Tibial artery (tissue), 4 donors: ENCODE measurements at regions not wholly inside any gene's neighbourhood (a gene's known extent, or its start where the extent isn't known, plus 50 kb on each side); places are given as distances from the start of the nearest gene placed in this dataset.

Source experiments
- DNase-seq, 2 donors: peaks; one replicate each; pipeline ENCODE4 v3.0.0-alpha.2; 2019
- H3K27ac ChIP-seq, 2 donors: fragments of 200-600 bp; sonication (generic) in 1 of 2; 1 replicate in 1 of 2; 2 replicates in 1 of 2; pipeline ENCODE4 v1.5.1; 2018 to 2019; ENCODE audit warnings: mild to moderate bottlenecking in 1 of 2
- H3K27me3 ChIP-seq, 2 donors: fragments of 200-600 bp; sonication (generic) in 1 of 2; one replicate each; pipeline versions ENCODE4 v1.5.1 to v1.6.0; 2016 to 2019
- H3K36me3 ChIP-seq, 3 donors: fragments of 200-600 bp; sonication (generic) in 2 of 3; one replicate each; pipeline ENCODE4 v1.5.1; 2016 to 2019; ENCODE audit warnings: mild to moderate bottlenecking in 2 of 3
- H3K4me1 ChIP-seq, 4 donors: fragments of 200-600 bp; sonication (generic) in 2 of 4; 1 replicate in 3 of 4; 2 replicates in 1 of 4; pipeline ENCODE4 v1.5.1; 2016 to 2019
- H3K4me3 ChIP-seq, 2 donors: fragments of 200-600 bp; sonication (generic) in 1 of 2; 1 replicate in 1 of 2; 2 replicates in 1 of 2; pipeline ENCODE4 v1.5.1; 2018 to 2019; ENCODE audit warnings: mild to moderate bottlenecking in 2 of 2
- H3K9me3 ChIP-seq, 3 donors: fragments of 200-600 bp; sonication (generic) in 1 of 3; one replicate each; pipeline ENCODE4 v1.5.1; 2016 to 2019
- intact Hi-C: fragments of 100-400 bp; cut with DNase I; formaldehyde crosslinking; loops from one replicate; pipeline ENCODE4 v1.15.0; 2023; ENCODE audit warnings: low total_unique reads
- TF ChIP-seq, protein P1 (sequence below), 2 experiments: fragments of 200-600 bp in 1 of 2; fragments of 450-650 bp in 1 of 2; IDR thresholded peaks; one replicate each; pipeline ENCODE4 v1.5.1; 2017 to 2019; ENCODE audit warnings: antibody characterized with exemption in 2 of 2, mild to moderate bottlenecking in 1 of 2, moderate library complexity in 1 of 2

DNA sequence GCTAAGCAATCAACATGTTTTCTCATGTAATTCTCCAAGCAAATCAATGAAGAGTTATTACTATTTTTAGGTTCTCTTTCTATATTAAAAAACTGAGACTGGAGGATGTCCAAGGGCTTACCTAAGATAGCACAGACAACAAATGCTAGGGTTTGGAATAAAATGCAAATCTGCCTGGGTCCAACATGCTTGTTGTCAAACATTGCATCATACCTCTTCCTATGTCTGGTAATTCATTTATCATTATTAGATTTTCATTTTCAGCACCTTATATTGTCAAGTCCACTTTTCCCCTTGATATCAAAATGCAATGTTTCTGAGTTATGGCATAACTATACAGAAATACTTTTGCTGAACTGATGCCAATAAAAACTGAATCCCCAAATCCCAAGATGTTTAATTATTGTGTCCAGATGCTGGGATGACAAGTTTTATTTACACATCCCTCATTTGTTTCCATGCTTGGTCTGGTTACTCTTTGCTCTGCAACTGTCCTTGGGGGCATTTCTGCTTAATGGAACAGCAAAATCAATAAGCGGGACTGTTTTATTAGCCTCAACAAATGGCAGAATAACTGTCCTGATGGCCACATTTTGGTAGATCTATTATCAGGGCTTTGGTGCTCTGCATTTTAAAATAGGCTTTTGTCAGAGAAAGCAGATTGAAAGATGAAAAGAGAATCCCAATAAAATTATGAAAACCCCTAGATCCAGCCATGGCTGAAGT lies 86.0 kb downstream of the C11orf87 start:
- Histone ChIP-seq H3K27me3 (no peaks in the 10 kb centered on the region), H3K4me1 (no peaks in the 10 kb centered on the region), H3K4me3 (no peak overlapping the region), H3K27ac (no peak overlapping the region), H3K9me3 (no peaks in the 10 kb centered on the region), H3K36me3 (no peaks in the 10 kb centered on the region)
- no peak for DNase-seq
- intact Hi-C loops: no loop called here
- TF ChIP-seq, protein P1, sequence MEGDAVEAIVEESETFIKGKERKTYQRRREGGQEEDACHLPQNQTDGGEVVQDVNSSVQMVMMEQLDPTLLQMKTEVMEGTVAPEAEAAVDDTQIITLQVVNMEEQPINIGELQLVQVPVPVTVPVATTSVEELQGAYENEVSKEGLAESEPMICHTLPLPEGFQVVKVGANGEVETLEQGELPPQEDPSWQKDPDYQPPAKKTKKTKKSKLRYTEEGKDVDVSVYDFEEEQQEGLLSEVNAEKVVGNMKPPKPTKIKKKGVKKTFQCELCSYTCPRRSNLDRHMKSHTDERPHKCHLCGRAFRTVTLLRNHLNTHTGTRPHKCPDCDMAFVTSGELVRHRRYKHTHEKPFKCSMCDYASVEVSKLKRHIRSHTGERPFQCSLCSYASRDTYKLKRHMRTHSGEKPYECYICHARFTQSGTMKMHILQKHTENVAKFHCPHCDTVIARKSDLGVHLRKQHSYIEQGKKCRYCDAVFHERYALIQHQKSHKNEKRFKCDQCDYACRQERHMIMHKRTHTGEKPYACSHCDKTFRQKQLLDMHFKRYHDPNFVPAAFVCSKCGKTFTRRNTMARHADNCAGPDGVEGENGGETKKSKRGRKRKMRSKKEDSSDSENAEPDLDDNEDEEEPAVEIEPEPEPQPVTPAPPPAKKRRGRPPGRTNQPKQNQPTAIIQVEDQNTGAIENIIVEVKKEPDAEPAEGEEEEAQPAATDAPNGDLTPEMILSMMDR (IDR thresholded peaks at IDR 0.05): no peak

DNA sequence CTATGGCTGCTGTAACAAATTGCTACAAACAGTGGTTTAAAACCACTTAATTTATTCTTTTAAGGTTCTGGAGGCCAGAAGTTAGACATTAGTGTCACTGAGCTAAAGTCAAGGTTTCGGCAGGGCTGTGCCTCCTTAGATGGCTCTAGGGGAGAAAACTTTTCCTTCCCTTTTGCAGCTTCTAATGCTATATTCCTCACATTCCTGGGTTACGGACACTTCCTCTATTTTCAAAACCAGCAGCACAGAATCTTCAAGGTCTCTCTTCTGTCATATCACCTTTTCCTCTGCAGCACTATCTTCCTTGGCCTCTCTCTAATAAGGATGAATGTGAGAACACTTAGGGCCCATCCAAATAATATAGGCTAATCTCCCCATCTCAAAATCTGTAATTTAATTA lies 87.0 kb downstream of the C11orf87 start:
- no peaks in the 10 kb centered on the region for H3K9me3 ChIP-seq
- TF ChIP-seq, protein P1 (IDR thresholded peaks at IDR 0.05): no peak
- H3K27ac ChIP-seq: no peak overlapping the region
- H3K27me3 ChIP-seq: no peaks in the 10 kb centered on the region
- DNase-seq: no peak
- no peaks in the 10 kb centered on the region for H3K4me1 ChIP-seq
- no peak overlapping the region for H3K4me3 ChIP-seq
- no peaks in the 10 kb centered on the region for H3K36me3 ChIP-seq
- intact Hi-C loops: no loop called here

GRCh38 chr11:109510316-109510715 lies 88.3 kb downstream of the C11orf87 start:
- TF ChIP-seq, protein P1 (IDR thresholded peaks at IDR 0.05): no peak
- H3K4me1 ChIP-seq: no peaks in the 10 kb centered on the region
- no peaks in the 10 kb centered on the region for H3K27me3 ChIP-seq
- no peak overlapping the region for H3K4me3 ChIP-seq
- no peak overlapping the region for H3K27ac ChIP-seq
- H3K9me3 ChIP-seq: no peaks in the 10 kb centered on the region
- no peak for DNase-seq
- H3K36me3 ChIP-seq: no peaks in the 10 kb centered on the region
- intact Hi-C loops: no loop called here

GRCh38 chr11:109511598-109511997 lies 89.6 kb downstream of the C11orf87 start:
- TF ChIP-seq, protein P1 (IDR thresholded peaks at IDR 0.05): no peak
- no peak overlapping the region for H3K4me3 ChIP-seq
- no peaks in the 10 kb centered on the region for H3K36me3 ChIP-seq
- H3K27me3 ChIP-seq: no peaks in the 10 kb centered on the region
- intact Hi-C loops: no loop called here
- no peak overlapping the region for H3K27ac ChIP-seq
- no peaks in the 10 kb centered on the region for H3K4me1 ChIP-seq
- H3K9me3 ChIP-seq: no peaks in the 10 kb centered on the region
- no peak for DNase-seq

- Histone ChIP-seq H3K4me1 (no peaks in the 10 kb centered on the region), H3K4me3 (no peak overlapping the region), H3K9me3 (no peaks in the 10 kb centered on the region), H3K36me3 (no peaks in the 10 kb centered on the region), H3K27me3 (no peaks in the 10 kb centered on the region), H3K27ac (no peak overlapping the region)
- DNase-seq: no peak
- TF ChIP-seq, protein P1 (IDR thresholded peaks at IDR 0.05): no peak
- intact Hi-C loops: no loop called here
Measured at GRCh38 chr11:109512249-109512648, 90.3 kb downstream of the C11orf87 start.

- intact Hi-C loops: no loop called here
- Histone ChIP-seq H3K9me3 (no peaks in the 10 kb centered on the region), H3K36me3 (no peaks in the 10 kb centered on the region), H3K4me1 (no peaks in the 10 kb centered on the region), H3K27me3 (no peaks in the 10 kb centered on the region), H3K27ac (no peak overlapping the region), H3K4me3 (no peak overlapping the region)
- no peak for DNase-seq
- TF ChIP-seq, protein P1 (IDR thresholded peaks at IDR 0.05): no peak
Measured at GRCh38 chr11:109512680-109513079, 90.7 kb downstream of the C11orf87 start.
